ENCODE measurements at regions not wholly inside any gene's neighbourhood (a gene's known extent, or its start where the extent isn't known, plus 50 kb on each side); places are given as distances from the start of the nearest gene placed in this dataset.

DNA sequence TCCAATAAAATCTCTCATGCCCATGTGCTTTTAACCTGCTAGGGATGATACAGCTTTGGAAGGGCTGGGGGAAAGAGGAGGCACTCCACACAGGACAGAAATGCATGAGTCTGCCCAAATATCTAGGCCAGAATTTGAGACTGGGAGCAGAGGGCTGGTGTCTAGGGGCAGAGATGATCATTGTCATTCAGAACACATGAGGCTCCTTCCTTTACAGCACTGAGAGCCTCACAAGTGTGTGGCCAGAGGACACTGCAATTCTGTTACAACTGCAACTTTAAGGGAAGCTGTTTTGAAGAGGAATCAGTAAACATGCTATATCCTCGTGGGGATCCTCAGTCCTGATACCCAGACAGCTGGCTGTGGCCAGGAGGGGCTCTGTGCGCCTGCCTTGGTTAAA, 541.3 kb downstream of the OMA1 start:
- no peak overlapping the region for H3K4me3 Mint-ChIP-seq
- H3K27me3 Mint-ChIP-seq: peaks cover 5% of the 10 kb centered on the region
- no peaks in the 10 kb centered on the region for H3K9me3 Mint-ChIP-seq
- H3K36me3 Mint-ChIP-seq: no peaks in the 10 kb centered on the region
- TF ChIP-seq, protein P1, sequence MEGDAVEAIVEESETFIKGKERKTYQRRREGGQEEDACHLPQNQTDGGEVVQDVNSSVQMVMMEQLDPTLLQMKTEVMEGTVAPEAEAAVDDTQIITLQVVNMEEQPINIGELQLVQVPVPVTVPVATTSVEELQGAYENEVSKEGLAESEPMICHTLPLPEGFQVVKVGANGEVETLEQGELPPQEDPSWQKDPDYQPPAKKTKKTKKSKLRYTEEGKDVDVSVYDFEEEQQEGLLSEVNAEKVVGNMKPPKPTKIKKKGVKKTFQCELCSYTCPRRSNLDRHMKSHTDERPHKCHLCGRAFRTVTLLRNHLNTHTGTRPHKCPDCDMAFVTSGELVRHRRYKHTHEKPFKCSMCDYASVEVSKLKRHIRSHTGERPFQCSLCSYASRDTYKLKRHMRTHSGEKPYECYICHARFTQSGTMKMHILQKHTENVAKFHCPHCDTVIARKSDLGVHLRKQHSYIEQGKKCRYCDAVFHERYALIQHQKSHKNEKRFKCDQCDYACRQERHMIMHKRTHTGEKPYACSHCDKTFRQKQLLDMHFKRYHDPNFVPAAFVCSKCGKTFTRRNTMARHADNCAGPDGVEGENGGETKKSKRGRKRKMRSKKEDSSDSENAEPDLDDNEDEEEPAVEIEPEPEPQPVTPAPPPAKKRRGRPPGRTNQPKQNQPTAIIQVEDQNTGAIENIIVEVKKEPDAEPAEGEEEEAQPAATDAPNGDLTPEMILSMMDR (conservative IDR thresholded peaks at IDR 0.05): no peak
- no peaks in the 10 kb centered on the region for H3K4me1 Mint-ChIP-seq (ENCODE audit: unreplicated experiment)
- H3K27ac Mint-ChIP-seq: no peak overlapping the region
- DNase-seq (ENCODE audit: extremely low spot score, unreplicated experiment): no peak

DNA sequence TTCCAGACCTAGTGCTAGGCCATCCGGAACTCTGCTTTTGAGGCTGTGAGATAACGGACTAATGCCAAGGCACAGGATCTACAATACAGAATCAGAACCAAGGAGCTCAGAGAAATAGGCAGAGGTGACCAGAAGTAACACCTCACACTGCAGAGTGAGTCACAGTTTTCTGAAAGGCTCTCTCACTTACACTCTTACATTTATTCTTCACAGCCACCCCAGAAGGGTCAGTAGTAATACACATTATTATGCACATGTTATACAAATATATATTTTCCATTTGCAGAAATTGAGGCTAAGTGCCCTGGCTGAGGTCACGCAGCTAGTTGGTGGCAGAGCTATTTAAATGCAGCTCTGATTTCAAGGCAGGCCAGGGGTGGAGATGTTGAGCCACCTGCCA, 542.5 kb downstream of the OMA1 start:
- no peak overlapping the region for H3K27ac Mint-ChIP-seq
- TF ChIP-seq, protein P1 (conservative IDR thresholded peaks at IDR 0.05): no peak
- no peak overlapping the region for H3K4me3 Mint-ChIP-seq
- DNase-seq (ENCODE audit: extremely low spot score, unreplicated experiment): no peak
- H3K36me3 Mint-ChIP-seq: no peaks in the 10 kb centered on the region
- no peaks in the 10 kb centered on the region for H3K9me3 Mint-ChIP-seq
- peaks cover 8% of the 10 kb centered on the region for H3K27me3 Mint-ChIP-seq
- H3K4me1 Mint-ChIP-seq (ENCODE audit: unreplicated experiment): no peaks in the 10 kb centered on the region

DNA sequence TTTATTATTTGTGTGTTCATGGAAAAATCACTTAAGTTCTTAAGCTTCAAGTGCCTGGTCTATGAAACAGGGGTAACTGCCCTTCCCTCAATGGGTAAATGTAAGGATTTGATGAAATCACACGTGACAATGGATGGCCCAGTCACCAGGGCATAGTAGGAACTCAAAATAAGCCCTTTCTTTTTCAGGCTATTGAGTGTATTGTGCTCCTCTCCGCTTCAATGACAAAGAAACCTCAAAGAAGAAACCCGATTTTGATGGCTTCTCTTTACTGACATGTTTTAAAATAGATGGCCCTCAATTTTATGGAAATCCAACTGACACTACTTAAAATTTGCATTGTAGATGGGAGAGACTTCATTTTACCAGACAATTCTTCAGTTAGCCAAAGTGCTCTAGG, 543.5 kb downstream of the OMA1 start:
- no peak overlapping the region for H3K4me3 Mint-ChIP-seq
- peaks cover 8% of the 10 kb centered on the region for H3K27me3 Mint-ChIP-seq
- no peaks in the 10 kb centered on the region for H3K9me3 Mint-ChIP-seq
- no peak overlapping the region for H3K27ac Mint-ChIP-seq
- no peaks in the 10 kb centered on the region for H3K4me1 Mint-ChIP-seq (ENCODE audit: unreplicated experiment)
- DNase-seq (ENCODE audit: extremely low spot score, unreplicated experiment): no peak
- TF ChIP-seq, protein P1 (conservative IDR thresholded peaks at IDR 0.05): no peak
- no peaks in the 10 kb centered on the region for H3K36me3 Mint-ChIP-seq

GRCh38 chr1:58000821-58001220, 545.7 kb downstream of the OMA1 start:
- no peak overlapping the region for H3K27ac Mint-ChIP-seq
- H3K4me3 Mint-ChIP-seq: no peak overlapping the region
- H3K9me3 Mint-ChIP-seq: peaks cover 13% of the 10 kb centered on the region
- H3K4me1 Mint-ChIP-seq (ENCODE audit: unreplicated experiment): no peaks in the 10 kb centered on the region
- DNase-seq (ENCODE audit: extremely low spot score, unreplicated experiment): no peak
- no peaks in the 10 kb centered on the region for H3K36me3 Mint-ChIP-seq
- peaks cover 8% of the 10 kb centered on the region for H3K27me3 Mint-ChIP-seq
- TF ChIP-seq, protein P1 (conservative IDR thresholded peaks at IDR 0.05): no peak

DNA sequence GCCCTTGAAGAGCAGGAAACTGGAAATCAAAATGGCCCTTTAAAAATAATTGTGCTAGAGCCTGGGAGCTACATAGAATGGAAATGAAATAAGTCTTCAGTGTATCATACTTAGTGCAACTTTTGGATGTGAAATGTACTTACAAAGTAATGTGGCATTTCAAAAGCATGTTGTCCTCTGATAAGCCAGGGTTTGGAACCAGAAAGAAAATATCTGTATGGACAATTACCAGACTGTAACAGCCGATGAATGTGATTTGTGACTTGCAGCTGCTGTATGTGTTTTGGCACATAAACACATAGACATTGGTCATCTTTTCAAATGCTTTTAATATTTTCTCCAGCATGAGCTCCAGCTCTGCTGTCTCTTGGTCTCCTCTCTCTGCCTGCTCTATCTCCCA, 546.4 kb downstream of the OMA1 start:
- TF ChIP-seq, protein P1 (conservative IDR thresholded peaks at IDR 0.05): no peak
- Mint-ChIP-seq H3K4me3 (no peak overlapping the region), H3K27me3 (peaks cover 8% of the 10 kb centered on the region), H3K27ac (no peak overlapping the region), H3K9me3 (peaks cover 13% of the 10 kb centered on the region), H3K36me3 (no peaks in the 10 kb centered on the region), H3K4me1 (ENCODE audit: unreplicated experiment) (no peaks in the 10 kb centered on the region)
- DNase-seq (ENCODE audit: extremely low spot score, unreplicated experiment): no peak

DNA sequence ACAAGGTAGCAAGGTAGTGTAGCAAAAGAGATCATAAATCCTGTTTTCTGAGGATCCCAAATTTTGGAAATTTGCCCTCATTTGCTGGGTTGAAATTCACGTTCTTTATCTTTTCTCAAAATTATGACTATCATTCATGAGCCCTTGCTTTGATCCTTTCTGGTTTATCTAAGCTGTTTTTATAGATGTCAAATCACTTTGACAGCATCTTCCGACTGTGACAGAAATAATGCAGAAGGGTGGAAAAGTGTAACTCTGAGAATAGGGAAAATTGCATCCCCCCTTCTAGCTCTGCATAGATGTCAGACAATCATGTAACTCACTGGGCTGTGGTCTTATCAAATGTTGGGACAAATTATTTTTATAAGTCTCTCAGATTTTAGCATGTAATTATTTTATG, 550.1 kb downstream of the OMA1 start:
- H3K27ac Mint-ChIP-seq: no peak overlapping the region
- no peak overlapping the region for H3K4me3 Mint-ChIP-seq
- no peaks in the 10 kb centered on the region for H3K36me3 Mint-ChIP-seq
- H3K4me1 Mint-ChIP-seq (ENCODE audit: unreplicated experiment): no peaks in the 10 kb centered on the region
- H3K9me3 Mint-ChIP-seq: peaks cover 13% of the 10 kb centered on the region
- peaks cover 8% of the 10 kb centered on the region for H3K27me3 Mint-ChIP-seq
- TF ChIP-seq, protein P1 (conservative IDR thresholded peaks at IDR 0.05): no peak
- DNase-seq (ENCODE audit: extremely low spot score, unreplicated experiment): no peak
